OCI-LY7 (cell line): ENCODE measurements at regions not wholly inside any gene's neighbourhood (a gene's known extent, or its start where the extent isn't known, plus 50 kb on each side); places are given as distances from the start of the nearest gene placed in this dataset.

Experiments
- CTCF ChIP-seq: fragments of 200-600 bp; sonication (generic); conservative IDR thresholded peaks from 2 replicates; pipeline ENCODE4 v1.5.1; 2014; ENCODE audit warnings: mild to moderate bottlenecking, antibody characterized with exemption, low read length, moderate library complexity, mixed read lengths
- EZH2phosphoT487 ChIP-seq: fragments of 200-600 bp; sonication (generic); IDR thresholded peaks from 2 replicates; pipeline ENCODE4 v1.6.1; 2018; ENCODE audit warnings: low read depth, borderline replicate concordance, mild to moderate bottlenecking, mixed run types, antibody characterized with exemption, low read length, moderate library complexity, mixed read lengths

- TF ChIP-seq CTCF (no peak), EZH2phosphoT487 (no peak)
Measured at GRCh38 chr6:79796197-79796596, 151.2 kb downstream of the ELOVL4 start.
